HK-2 (cell line): ENCODE measurements at regions not wholly inside any gene's neighbourhood (a gene's known extent, or its start where the extent isn't known, plus 50 kb on each side); places are given as distances from the start of the nearest gene placed in this dataset.

Experiments
- DNase-seq: peaks from one replicate; pipeline ENCODE4 v3.0.0-alpha.2; 2018; ENCODE audit not compliant: unreplicated experiment

DNA sequence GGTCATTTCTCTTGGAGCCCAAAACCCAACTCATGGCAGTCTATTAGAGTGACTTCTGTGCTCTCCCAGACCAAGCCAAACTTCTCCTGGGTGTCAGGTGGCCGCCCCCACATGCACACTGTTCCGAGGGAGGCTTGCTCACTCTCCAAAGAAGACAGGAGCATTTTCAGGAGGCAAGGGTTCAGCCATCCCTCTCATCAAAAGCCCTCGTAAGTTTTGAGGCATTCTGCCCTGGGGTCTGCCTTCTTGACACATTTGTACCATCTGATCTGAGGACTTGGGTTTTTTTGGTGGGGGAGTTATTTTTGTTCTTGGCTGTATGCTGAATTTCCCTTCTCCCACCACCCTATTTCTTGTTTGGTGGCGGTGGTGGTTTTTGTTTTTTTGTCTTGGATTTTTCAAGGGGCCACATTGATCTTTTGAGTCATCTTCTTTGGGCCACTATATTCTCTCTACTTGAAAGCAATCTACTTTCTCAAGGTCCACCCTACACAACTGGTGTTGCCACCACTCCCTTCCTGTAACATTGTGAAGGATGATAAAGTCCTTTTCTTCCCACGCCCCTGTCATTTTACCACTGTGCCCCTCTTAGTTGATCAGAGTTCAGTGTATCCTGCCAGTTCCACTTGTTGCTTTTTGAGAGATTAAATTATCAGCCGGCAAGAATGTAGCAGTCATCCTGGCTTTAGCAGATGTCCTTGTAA is 255.8 kb downstream of the CYP26B1 start:
- DNase-seq: no peak

DNA sequence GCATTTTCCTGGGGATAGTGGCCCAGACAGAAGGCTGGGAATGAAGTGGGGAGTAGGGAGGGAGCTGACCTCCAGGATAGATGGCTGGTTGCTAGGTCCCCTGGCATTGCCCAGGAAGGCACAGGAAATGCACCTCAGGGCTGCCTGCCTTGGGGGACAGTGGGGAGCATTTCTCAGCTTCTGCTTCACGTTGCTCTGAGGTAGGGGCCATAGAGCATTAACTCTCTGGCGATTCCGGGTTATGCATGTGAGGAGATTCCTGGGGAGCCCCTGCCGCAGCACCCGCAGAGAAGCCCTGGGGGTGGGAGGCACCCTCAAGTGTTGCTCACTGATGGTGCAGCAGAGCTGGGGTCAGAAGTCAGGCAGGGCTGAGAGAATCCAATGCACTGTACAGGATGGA is 256.5 kb downstream of the CYP26B1 start:
- no peak for DNase-seq

DNA sequence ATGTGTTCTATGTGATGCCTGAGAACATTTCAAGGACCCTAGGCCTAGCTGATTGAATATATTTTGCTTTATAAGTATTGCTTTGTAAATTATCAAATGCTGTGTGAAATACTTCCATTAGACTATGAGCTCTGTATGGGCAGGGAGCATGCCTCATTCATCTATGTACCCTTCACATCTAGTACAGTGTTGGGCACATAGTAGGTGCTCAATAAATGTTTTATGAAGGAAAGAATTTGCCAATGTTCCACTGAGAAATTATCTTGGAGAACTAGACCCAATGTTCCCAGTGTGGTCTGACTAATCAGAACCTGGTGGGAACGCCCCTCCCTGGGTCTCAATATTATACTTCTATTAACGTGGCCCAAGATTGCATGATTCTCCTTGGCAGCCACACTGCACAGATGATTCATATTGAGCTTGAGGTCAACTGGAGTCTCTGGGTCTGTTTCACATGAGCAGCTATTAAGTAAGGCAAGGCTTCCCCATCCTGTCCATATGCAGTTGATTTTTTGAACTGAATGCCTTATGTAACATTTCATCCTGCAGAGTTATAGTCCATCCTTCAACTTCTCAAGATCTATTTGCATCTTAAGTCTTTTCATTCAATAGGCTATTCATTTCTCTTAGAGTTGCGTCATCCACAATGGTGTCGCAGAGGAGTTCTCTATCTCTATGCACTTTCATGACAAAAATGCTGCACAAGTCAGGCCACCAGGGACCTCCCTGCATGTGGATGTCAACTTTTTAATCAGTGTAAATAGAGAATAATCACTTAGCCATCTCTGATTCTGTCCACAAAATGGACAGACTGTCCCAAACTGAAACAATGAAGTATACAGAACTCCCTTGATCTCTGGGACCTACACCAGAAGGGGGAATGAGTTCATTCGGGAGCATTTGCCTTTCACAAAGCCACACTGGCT is 257.6 kb downstream of the CYP26B1 start:
- no peak for DNase-seq

DNA sequence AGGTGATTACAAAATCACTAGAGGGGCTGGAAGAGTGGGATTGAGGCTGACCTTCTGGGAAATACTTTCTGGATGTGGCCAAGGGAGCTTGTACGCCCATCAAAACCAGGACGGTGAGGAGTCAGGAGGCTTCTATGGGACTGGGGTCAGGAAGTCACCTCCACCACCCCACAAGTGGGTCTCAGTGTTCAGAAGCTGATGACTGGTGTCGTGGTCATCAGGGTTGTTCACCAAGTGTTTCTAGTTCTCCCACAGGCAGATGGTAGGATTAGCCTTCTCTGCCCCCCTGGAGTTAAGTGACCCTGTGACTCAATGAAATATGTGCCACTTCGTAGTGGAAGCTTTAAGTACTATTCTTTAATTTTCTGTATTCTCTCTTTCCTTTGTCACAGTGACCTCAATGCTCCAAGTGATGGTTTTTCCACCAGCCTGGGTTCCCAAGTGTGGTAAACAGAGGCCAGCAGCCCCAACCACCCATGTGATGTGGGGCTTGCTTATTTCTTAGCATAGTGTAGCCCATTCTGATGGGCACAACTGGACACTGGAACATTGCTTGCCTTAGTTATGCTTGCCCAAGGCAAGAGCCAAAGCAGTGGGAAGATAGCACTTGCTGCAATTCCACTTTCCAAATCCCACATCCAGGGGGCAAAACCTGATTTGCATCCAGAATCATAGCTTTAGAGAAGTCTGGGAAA is 258.8 kb downstream of the CYP26B1 start:
- no peak for DNase-seq

DNA sequence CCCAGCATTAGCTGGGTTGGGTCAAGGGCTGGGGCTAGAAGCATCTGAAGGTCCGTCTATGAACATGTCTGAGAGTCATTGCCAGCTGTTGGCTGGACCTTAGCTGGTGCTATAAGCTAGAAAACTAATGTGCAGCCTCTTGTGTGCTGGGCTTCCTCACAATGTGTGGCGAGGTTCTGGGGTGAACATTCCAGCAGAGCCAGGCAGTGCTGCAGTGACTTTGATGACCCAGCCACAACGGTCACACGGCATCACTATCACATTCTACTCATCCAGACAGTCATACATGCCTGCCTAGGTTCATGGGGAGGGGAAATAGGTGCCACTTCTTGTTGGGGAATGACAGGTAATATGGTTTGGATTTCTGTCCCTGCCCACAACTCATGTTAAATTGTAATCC is 260.5 kb downstream of the CYP26B1 start:
- no peak for DNase-seq

DNA sequence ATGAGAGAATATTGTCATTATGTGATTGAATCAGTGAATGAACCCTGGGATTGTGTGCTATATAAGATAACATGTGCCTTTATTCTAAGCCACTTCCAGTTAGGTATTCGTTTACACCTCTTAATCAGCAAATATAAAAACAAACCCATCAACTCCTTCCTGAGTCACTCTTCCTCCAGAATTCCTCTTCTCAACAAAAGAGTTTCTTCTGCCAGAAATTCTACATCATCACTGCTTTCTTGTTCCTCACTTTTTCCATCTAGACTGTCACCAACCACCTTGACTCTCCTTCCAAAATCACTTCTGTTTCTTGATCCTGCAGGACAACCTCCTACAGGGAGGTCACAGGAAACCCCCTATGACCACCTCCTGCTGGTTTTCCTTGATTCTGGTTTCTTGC is 261.4 kb downstream of the CYP26B1 start:
- DNase-seq: no peak

DNA sequence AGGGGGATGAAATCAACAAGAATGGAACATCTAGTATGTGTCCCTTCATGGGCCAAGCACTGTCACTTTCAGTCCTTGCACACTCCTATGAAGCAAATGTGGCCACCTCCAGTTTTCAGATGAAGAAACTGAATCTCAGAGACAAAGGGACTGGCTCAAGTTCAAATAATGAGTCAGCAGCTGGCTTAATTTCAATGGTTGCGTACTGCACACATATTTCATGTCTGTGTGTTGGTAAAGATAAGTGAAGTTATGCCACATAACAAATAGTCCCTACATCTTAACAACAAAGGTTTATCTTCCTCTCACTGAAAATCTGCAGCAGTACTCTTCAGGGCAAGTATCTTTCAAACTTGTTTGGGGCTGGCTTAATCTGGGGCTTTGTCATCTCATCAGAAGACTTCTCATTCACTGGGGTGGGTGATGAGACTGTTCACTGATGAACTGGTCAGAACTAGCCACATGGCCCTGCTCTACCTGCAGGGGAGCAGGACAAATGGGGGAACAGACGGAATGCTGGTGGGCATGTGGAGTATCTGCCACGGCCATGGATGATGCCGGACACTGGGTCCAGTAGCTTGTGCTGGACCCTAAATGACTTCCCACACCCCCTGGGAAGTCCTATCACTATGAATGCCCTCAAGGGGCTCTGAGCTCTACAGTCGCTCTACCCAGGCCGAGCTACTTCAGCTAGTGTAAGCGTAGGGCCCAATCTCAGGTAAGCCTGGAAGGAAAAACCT is 263.2 kb downstream of the CYP26B1 start:
- DNase-seq: no peak

DNA sequence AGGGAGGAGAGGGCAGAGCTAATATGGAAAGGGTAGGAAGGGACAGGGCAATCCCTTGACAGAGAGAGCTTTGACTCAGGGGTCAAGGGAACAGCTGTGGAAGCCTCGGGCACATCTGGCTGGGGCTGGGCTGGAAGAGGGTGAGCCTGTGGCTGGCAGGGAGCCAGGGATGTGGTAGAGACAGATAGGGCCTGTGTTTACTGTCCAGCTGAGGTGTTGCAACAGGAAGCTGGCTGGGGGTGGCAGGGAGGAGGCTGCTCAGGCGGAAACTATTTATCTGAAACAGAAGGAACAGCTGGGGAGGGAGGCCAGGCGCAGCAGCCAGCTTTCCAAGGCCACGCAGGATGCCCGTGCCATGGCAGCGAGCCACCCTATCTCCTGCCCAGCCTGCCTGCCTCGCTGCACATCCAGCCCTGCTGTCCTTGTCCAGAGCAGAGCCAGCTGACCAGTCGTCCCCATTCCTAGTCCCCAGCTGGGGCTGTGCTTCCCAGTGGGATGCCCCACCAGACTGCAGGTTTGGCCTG is 264.7 kb downstream of the CYP26B1 start:
- DNase-seq: no peak

DNA sequence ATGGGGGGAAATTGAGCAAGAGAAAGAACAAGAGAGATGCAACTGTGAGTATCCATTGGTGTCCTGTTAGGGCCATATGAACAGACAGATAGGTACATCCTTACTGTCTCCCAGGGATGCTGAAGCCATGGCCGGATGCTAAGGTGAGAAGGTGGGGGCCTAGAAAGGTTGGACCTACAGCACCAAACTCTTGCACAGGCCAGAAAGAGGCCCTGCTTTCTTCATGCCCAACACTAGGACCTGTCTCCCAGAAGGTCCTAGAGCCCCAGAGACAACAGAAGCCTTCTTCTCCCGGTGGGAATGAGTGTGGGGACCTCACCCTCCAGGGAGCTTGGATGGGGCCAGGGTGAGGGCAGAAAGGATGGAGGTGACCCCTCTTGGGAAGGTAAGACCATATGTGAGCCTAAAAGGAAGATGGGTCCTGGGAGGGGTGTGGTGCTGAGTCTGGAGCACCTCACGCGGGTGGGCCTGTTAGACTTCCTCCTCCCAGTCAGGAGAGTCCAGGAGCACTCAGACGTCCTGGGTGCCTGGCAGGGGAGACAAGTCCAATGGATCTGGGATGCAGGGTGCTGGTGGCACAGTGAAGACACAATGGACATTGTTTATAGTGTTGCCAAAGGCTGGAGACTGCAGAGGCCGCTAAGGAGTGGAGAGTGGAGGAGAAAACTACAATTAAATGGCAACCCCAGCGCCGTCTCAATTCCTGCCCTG is 265.3 kb downstream of the CYP26B1 start:
- DNase-seq: no peak

DNA sequence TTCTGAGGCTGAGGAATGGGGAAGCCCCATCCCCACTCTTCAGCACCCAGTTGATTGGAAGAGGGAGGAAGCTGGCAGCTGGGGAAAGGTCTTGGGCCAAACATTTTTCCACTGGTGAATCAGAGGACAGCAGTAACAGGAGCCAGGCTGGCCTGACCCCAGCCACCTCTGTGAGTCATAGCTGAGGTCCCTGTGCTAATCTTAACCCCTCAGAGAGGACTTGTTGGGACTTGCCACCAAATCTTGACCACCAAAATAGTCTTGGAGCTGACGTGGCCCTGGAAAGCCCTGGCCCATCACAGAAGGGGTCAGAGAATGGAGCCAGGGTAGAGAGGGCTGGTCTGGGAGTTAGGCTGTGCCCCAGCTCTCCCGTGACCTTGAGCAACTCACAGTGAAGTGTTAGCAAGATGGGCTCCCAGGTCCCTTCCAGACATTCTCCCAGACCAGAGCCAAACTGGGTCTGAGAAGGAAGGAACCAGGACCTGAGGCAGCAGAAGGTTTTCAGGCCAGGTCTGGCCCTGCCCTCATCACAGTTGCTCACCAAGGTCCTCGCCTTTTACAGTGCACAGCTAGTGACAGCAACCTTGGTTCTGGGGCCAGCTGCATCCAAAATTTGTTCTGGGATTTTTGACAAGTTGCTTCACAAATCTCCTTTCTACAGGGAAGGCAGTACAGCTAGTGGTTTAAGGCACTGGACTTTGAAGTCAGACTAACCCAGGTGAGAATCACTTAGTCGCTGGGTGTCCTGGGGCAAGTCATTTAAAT is 266.6 kb downstream of the CYP26B1 start:
- DNase-seq: no peak

DNA sequence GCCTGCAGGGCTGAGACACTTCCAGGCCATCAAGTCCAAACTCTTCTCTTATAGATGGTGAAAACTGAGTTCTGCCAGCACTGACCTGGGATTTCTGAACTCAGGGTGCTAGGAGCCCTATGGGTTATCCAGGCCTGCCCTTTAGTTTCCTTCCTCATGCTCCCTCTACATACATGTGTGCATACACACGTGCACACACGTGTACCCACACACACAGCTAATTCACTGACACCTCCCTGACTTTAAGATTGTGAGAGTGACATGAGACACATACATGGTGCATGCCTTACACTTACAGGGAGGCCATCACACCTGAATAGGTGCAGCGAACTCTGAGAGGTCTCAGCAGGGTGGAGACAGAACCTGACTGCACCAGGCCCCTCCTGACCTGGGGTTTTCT is 267.4 kb downstream of the CYP26B1 start:
- DNase-seq: no peak

DNA sequence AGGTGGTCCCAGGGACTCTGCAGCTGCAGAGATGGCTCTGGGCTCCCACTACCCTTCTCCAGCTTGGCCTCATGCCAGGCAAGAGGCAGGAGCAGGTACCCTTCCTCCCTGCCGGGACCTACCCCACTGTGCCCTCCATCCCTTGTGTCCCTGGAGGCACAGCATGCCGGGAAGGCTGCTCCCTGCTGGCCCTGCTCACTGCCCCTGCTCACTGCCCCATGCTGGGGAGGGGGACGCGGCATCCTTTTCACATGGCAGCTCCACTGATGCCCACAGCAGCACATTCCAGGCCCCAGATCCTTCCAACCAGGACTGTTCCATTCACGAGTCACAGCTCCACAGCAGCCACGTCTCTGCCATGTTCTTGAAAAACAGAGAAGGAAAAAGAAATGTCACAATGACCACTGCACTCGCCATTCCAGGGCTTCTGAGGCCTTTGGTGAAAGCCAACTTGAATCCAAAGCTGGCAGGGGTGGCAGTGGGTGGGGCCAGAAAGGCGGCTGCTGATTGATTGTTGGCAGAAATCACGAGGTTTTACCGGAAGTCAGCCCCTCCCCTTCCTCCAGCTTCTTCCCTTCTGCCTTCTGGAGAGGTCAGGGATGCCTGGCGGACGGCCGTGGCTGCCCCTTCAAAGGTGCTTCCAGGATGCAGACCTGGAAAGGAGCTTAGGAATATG is 268.0 kb downstream of the CYP26B1 start:
- no peak for DNase-seq

DNA sequence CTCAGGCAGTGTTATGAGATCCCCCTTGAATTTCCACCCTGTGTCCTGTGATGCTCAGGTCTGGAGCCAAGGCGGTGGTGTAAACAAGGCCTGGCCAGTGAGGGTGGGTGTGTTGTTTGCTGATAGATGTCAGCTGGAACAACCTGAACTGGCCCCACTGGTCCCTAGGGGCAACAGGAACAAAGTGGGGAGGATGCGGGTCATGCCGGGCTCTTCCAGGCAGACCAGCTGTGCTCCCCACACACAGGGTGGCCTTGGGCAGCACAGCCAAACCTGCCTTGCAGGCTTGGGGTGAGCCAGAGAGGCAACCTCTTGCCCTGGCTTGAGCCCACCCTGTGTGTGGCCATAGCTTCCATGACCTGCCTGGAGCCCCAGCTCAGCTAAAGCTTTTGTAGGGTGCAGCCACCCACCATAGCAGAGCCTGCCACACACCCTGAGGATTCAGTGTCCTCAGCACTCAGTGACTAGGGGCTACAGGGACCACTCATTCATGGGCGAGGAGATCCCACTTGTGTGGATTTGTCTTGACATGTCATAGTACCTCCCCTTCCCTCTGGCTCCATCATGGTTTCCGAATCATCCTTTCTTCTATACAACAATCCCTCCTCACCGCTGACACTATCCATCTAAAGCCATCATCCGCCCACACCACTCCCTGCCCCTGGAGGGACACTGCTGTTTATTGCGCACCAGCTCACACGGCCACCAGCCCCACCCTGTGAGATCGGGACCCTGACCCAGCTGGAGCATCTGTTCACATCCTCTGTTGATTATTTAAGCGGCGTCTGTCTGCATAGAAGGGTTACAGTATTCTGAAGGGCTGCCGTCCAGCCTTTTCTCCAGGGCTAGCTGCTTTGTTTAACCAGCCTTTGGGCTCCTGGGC is 268.8 kb downstream of the CYP26B1 start:
- DNase-seq: no peak

DNA sequence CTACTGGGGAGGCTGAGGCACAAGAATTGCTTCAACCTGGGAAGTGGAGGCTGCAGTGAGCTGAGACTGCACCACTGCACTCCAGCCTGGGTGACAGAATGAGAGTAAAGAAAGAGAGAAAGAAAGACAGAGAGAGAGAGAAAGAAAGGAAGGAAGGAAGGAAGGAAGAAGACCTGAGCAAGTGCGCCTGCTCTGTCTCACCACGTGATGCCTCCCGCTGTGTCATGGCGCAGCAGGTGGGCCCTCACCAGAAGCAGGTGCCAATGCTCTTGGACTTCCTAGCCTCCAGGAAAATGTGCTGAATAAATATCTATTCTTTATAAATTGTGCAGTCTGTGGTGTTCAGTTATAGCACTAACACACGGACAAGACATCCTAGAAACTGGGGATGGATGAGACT is 270.0 kb downstream of the CYP26B1 start:
- DNase-seq: no peak

DNA sequence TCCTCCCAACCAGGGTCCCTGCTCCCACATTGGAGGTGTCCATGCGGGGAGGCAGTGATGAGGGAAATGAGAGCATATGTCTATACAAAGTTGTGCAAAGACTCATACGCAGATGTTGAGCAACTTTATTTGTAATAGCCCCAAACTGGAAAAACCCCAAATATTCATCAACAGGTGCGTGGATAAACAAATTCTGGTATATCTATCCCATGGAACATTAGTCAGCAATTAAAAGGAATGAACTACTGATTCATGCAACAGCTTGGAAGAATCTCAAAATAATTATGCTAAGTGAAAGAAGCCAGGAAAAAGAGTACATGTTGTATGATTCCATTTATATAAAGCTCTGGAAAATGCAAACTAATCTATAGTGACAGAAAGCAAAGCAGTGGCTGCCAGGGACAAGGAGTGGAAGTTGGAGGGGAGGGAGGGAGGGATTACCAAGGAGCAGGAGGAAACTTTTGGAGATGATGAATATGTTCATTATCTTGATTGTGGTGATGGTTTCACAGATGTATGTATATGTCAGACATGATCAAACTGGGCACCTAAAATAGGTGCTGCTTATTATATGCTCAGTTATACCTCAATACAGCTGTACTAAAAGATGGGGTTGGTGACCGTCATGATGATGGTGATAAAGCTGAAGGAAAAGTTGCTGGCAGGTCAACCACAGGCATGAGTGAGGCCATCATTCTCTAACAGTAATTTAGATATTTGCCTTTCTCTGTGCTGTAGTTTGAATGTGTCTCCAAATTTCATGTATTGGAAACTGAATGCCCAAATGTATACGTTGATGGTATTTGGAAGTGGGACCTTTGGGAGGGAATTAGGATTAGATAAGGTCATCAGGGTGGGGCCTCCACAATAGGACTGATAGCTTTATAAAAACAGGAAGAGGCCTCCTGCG is 270.9 kb downstream of the CYP26B1 start:
- DNase-seq: no peak

DNA sequence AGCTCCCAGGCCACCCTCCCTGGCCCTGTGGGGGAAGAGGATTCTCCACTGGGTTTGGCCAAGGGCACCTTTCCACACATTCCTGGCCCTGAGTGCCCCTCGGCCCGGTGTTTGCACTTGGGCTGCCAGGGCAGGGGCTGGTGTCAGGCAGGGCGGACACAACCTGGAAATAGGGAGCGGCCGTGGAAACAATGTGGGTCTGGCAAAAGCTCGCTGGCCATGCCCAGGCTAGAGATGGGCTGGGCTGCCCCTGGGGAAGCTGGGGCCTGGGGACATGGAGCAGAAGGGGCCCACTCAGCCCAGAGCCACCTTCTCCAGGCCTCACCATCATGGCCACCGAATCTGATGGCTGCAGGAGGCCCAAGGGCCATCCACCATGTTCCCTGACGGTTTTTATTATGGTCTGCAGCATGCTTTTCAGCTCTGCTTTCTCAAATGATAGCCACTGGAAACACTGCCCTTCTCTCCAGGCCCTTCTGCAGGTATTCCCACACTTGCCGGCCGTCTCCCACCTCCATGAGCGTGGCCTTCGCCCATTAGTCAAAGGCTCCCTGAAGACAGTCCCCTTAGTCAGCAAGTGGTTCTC is 275.1 kb downstream of the CYP26B1 start:
- no peak for DNase-seq

DNA sequence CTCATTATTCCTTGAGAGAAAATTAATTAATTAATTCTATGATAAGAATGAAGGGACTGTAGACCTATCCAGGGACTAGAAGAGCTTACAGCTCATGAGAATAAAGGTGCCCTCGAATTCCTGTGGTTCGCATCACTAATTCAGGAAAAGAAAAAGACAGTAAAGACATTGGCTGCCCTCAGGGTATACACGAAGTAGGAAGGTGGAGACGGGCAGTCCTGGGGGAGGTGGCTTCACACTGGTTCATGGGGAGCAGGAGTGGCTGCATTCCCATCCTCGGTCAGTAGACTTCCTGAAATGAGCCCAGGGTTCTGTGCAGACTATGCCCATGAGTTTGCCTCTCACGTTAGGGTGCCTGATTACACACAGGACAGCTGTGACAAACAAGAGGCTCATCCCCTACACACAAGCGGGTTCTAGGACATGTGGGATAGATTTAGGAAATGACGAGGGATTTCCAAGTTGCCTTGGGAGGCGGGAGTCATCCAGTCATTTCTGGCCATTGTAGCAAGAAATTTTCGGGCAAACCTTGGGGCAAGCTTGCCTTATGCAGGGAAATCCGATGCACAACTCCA is 282.2 kb downstream of the CYP26B1 start:
- no peak for DNase-seq
